GM21528 (cell line): ENCODE measurements at regions not wholly inside any gene's neighbourhood (a gene's known extent, or its start where the extent isn't known, plus 50 kb on each side); places are given as distances from the start of the nearest gene placed in this dataset.

Source experiments
- ATAC-seq: cut with Tn5 transposase; IDR thresholded peaks from one replicate; pipeline ENCODE4 v1.9.1; 2021; ENCODE audit warnings: mild to moderate bottlenecking, moderate library complexity; ENCODE audit not compliant: unreplicated experiment, low FRiP score

- ATAC-seq, result no peak
Measured at GRCh38 chr7:20267482-20267881, 50.3 kb upstream of the MACC1 start.

- ATAC-seq, result no peak
Measured at GRCh38 chr7:20268824-20269223, 51.6 kb upstream of the MACC1 start.

- no peak for ATAC-seq
Measured at GRCh38 chr7:20269726-20270125, 52.5 kb upstream of the MACC1 start.

GRCh38 chr7:20270371-20270770 is 53.2 kb upstream of the MACC1 start:
- ATAC-seq, result peak; percentile 8

- ATAC-seq, result peak; percentile 85
Measured at GRCh38 chr7:20270867-20271266, 53.7 kb upstream of the MACC1 start.

- ATAC-seq, result no peak
Measured at GRCh38 chr7:20275637-20276036, 55.1 kb upstream of the ITGB8 start.

- no peak for ATAC-seq
Measured at GRCh38 chr7:20276705-20277472, 53.8 kb upstream of the ITGB8 start.

GRCh38 chr7:20279979-20280378 is 50.7 kb upstream of the ITGB8 start:
- no peak for ATAC-seq

GRCh38 chr7:20280475-20281351 is 50.0 kb upstream of the ITGB8 start:
- ATAC-seq, result no peak
